DND-41 (cell line): ENCODE measurements at regions not wholly inside any gene's neighbourhood (a gene's known extent, or its start where the extent isn't known, plus 50 kb on each side); places are given as distances from the start of the nearest gene placed in this dataset.

Experiments used
- ATAC-seq: fragments of 200-7000 bp; cut with Tn5 transposase; 3 replicates; pipeline ENCODE4 v1.9.1; 2021; ENCODE audit warnings: low read depth; ENCODE audit not compliant: insufficient read depth
- DNase-seq: peaks from one replicate; pipeline ENCODE4 v3.0.0-alpha.2; 2020
- H2AFZ ChIP-seq: 2 replicates; pipeline ENCODE4 v1.6.0; 2012; ENCODE audit warnings: low read depth, low read length
- H3K27ac ChIP-seq: 2 replicates; pipeline ENCODE4 v1.5.1; 2012; ENCODE audit warnings: low read length, inconsistent platforms
- H3K27me3 ChIP-seq: fragments of 200-600 bp; sonication (generic); 2 replicates; pipeline ENCODE4 v1.6.0; 2012; ENCODE audit warnings: low read length, mild to moderate bottlenecking, inconsistent platforms; ENCODE audit not compliant: insufficient read depth, poor library complexity
- H3K36me3 ChIP-seq: 2 replicates; pipeline ENCODE4 v1.5.1; 2012; ENCODE audit warnings: low read length, inconsistent platforms; ENCODE audit not compliant: insufficient read depth
- H3K4me1 ChIP-seq: 2 replicates; pipeline ENCODE4 v1.5.1; 2012; ENCODE audit warnings: mild to moderate bottlenecking, low read length; ENCODE audit not compliant: insufficient read depth
- H3K4me2 ChIP-seq: 2 replicates; pipeline ENCODE4 v1.6.0; 2012; ENCODE audit warnings: mild to moderate bottlenecking, moderate library complexity, low read length, inconsistent platforms; ENCODE audit not compliant: insufficient read depth
- H3K4me3 ChIP-seq, 2 experiments: fragments of 200-600 bp in 1 of 2; shearing (Covaris generic) in 1 of 2; 2 replicates each; pipeline ENCODE4 v1.5.1; 2012 to 2016; ENCODE audit warnings: inconsistent platforms in 2 of 2, low read length in 2 of 2, mild to moderate bottlenecking in 2 of 2, low read depth in 1 of 2, moderate library complexity in 1 of 2
- H3K79me2 ChIP-seq: 2 replicates; pipeline ENCODE4 v1.6.0; 2012; ENCODE audit warnings: low read length, inconsistent platforms; ENCODE audit not compliant: insufficient read depth
- H3K9ac ChIP-seq: 2 replicates; pipeline ENCODE4 v1.6.0; 2012; ENCODE audit warnings: low read depth, mild to moderate bottlenecking, inconsistent platforms, low read length, moderate library complexity
- H3K9me3 ChIP-seq: 2 replicates; pipeline ENCODE4 v1.5.1; 2012; ENCODE audit warnings: low read length, moderate library complexity, mild to moderate bottlenecking, inconsistent platforms; ENCODE audit not compliant: insufficient read depth, severe bottlenecking
- H4K20me1 ChIP-seq: 2 replicates; pipeline ENCODE4 v1.6.0; 2012; ENCODE audit warnings: low read length; ENCODE audit not compliant: insufficient read depth
- EZH2 ChIP-seq: IDR thresholded peaks from 3 replicates; pipeline ENCODE4 v1.6.1; 2012; ENCODE audit warnings: borderline replicate concordance, low read depth, mild to moderate bottlenecking, moderate library complexity, low read length, inconsistent platforms; ENCODE audit not compliant: severe bottlenecking
- TF ChIP-seq, protein P1 (sequence below): IDR thresholded peaks from 2 replicates; pipeline ENCODE4 v1.5.1; 2012; ENCODE audit warnings: borderline replicate concordance, low read length, moderate library complexity, mild to moderate bottlenecking; ENCODE audit not compliant: poor library complexity, severe bottlenecking; ENCODE audit errors: extremely low read depth

DNA sequence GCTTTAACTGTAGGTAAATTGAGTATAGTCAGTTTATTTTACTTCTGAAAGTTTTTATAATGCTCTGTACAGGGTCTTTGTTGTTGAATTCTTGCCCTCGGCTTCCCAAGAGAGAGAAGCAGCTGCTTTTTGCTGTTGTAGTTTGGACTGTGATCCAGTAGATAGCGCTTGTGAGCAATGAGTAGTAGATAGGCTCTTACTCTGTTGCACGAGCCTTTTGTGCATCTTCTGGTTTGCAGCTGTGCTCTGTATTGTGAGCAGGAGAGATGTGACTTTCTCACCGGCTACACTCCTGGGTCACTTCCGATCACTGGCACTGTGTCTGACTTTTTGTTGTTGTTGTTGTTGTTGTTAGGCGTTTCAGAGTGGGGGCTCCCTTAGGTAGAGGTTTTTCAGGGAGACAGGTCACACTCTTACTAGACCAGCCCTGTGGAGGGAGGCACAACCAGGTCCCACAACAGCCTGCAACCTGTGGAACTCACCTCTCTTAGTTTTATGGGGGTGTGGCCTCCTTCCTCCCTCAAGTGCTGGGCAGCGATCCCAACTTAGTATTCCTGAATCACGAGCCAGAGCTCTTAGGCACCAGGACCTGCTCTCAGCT lies 822.1 kb upstream of the GALNTL6 start:
- ATAC-seq (no peak; the same call in 2 of the 3 replicates), DNase-seq (no peak)
- TF ChIP-seq, protein P1, sequence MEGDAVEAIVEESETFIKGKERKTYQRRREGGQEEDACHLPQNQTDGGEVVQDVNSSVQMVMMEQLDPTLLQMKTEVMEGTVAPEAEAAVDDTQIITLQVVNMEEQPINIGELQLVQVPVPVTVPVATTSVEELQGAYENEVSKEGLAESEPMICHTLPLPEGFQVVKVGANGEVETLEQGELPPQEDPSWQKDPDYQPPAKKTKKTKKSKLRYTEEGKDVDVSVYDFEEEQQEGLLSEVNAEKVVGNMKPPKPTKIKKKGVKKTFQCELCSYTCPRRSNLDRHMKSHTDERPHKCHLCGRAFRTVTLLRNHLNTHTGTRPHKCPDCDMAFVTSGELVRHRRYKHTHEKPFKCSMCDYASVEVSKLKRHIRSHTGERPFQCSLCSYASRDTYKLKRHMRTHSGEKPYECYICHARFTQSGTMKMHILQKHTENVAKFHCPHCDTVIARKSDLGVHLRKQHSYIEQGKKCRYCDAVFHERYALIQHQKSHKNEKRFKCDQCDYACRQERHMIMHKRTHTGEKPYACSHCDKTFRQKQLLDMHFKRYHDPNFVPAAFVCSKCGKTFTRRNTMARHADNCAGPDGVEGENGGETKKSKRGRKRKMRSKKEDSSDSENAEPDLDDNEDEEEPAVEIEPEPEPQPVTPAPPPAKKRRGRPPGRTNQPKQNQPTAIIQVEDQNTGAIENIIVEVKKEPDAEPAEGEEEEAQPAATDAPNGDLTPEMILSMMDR = peak; percentile 42
- TF ChIP-seq EZH2 = no peak
- Histone ChIP-seq H3K4me2 (no peak overlapping the region), H3K36me3 (no peaks in the 10 kb centered on the region), H3K9me3 (no peaks in the 10 kb centered on the region), H3K79me2 (no peaks in the 10 kb centered on the region), H3K4me1 (no peaks in the 10 kb centered on the region), H4K20me1 (no peaks in the 10 kb centered on the region), H2AFZ (no peak overlapping the region), H3K9ac (no peak overlapping the region), H3K27ac (no peak overlapping the region), H3K27me3 (no peaks in the 10 kb centered on the region), H3K4me3 (no peak overlapping the region)

DNA sequence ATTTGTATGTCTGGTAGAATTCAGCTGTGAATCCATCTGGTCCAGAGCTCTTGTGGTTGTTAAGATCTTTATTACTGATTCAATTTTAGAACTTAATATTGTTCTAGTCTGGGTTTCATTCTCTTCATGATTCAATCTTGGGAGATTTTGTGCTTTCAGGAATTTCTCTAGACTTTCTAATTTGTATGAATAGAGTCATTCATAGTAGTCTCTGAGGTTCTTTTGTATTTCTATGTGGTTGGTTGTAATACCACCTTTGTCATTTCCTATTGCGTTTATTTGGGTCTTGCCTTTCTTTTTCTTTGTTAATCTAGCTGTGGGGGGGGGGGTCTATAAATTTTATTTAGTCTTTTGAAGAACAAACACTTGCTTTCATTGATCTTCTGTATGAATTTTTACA lies 824.8 kb upstream of the GALNTL6 start:
- ATAC-seq (no peak), DNase-seq (no peak)
- H3K9ac ChIP-seq = no peak overlapping the region
- H3K27me3 ChIP-seq = no peaks in the 10 kb centered on the region
- no peak overlapping the region for H3K27ac ChIP-seq
- no peaks in the 10 kb centered on the region for H4K20me1 ChIP-seq
- H3K4me1 ChIP-seq = no peaks in the 10 kb centered on the region
- H3K79me2 ChIP-seq = no peaks in the 10 kb centered on the region
- no peaks in the 10 kb centered on the region for H3K36me3 ChIP-seq
- no peak overlapping the region for H2AFZ ChIP-seq
- H3K9me3 ChIP-seq = no peaks in the 10 kb centered on the region
- TF ChIP-seq, protein P1 = no peak
- no peak for TF ChIP-seq EZH2
- H3K4me3 ChIP-seq = no peak overlapping the region
- H3K4me2 ChIP-seq = no peak overlapping the region

DNA sequence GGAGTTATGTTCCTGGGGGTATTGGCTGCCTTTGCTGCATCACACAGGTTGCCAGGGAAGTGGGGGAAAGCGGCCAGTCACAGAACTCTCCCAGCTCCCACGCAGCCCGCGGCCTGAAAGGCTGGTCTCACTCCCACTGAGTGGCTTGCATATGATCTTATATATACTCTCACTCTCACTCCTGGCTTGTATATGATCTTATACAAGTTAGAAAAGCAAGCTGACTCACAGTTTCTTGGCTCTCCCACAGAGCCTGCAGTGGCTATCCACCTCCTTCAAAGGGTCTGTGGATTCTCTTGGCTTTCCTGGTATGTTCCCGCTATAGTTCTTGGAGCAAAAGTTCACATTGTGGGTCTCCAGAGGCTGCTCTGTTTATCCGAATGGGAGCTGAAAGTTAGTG lies 833.5 kb upstream of the GALNTL6 start:
- TF ChIP-seq, protein P1 = no peak
- TF ChIP-seq EZH2 = no peak
- no peak overlapping the region for H3K9ac ChIP-seq
- no peaks in the 10 kb centered on the region for H3K9me3 ChIP-seq
- no peaks in the 10 kb centered on the region for H3K79me2 ChIP-seq
- no peak overlapping the region for H3K27ac ChIP-seq
- H2AFZ ChIP-seq = no peak overlapping the region
- H3K27me3 ChIP-seq = no peaks in the 10 kb centered on the region
- DNase-seq (no peak), ATAC-seq (no peak)
- H3K4me1 ChIP-seq = no peaks in the 10 kb centered on the region
- H3K36me3 ChIP-seq = no peaks in the 10 kb centered on the region
- no peak overlapping the region for H3K4me3 ChIP-seq
- H4K20me1 ChIP-seq = no peaks in the 10 kb centered on the region
- no peak overlapping the region for H3K4me2 ChIP-seq

DNA sequence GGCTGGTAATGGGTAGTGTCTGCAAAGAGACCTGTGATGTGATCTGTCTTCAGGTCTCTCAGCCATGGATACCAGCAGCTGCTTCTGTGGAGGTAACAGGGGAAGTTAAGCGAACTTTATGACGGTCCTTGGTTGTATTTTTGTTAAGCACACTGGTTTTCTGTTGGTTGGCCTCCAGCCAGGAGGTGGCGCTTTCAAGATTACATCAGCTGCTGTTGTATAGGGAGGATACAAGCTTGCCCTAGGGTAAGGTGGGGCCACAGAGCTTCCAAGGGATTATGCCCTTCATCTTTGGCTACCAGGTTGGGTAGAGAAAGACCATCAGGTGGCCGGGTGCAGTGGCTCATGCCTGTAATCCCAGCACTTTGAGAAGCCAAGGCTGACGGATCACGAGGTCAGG lies 834.2 kb upstream of the GALNTL6 start:
- TF ChIP-seq EZH2 = no peak
- TF ChIP-seq, protein P1 = no peak
- H3K9ac ChIP-seq = no peak overlapping the region
- no peak overlapping the region for H3K4me3 ChIP-seq
- no peaks in the 10 kb centered on the region for H3K27me3 ChIP-seq
- H3K27ac ChIP-seq = no peak overlapping the region
- H3K4me1 ChIP-seq = no peaks in the 10 kb centered on the region
- no peaks in the 10 kb centered on the region for H4K20me1 ChIP-seq
- no peak overlapping the region for H2AFZ ChIP-seq
- H3K4me2 ChIP-seq = no peak overlapping the region
- H3K79me2 ChIP-seq = no peaks in the 10 kb centered on the region
- H3K36me3 ChIP-seq = no peaks in the 10 kb centered on the region
- ATAC-seq = no peak
- no peaks in the 10 kb centered on the region for H3K9me3 ChIP-seq
- DNase-seq = no peak
